GM12875 (cell line): ENCODE measurements at regions not wholly inside any gene's neighbourhood (a gene's known extent, or its start where the extent isn't known, plus 50 kb on each side); places are given as distances from the start of the nearest gene placed in this dataset.
"Not testable (repeated sequence)": the region's sequence is repeated elsewhere in the genome, so short reads cannot be mapped to it uniquely, and the experiment has no call there.

Experiments used
- H3K4me3 ChIP-seq: one replicate; pipeline ENCODE4 v1.5.1; 2011; ENCODE audit warnings: low read depth, low read length, control low read depth
- TF ChIP-seq, protein P1 (sequence below): IDR thresholded peaks from 2 replicates; pipeline ENCODE4 v1.5.1; 2011; ENCODE audit warnings: low read depth, mild to moderate bottlenecking, control low read depth, inconsistent platforms, low read length, moderate library complexity, borderline replicate concordance; ENCODE audit not compliant: insufficient read depth

DNA sequence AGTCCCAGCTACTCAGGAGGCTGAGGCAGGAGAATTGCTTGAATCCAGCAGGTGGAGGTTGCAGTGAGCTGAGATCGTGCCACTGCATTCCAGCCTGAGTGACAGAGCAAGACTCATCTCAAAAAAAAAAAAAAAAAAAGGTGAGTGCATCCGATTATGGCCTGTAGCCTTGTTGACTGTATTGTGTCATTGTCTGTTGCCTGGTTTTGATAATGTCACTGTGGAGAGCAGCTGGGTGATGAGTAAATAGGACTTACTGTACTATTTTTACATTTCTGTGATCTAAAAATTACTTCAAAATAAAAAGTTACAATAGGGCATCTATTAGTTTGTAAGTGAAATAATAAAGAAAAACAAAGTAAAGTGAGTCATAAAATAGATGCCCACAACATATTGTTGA lies 134.1 kb upstream of the SALL4 start:
- TF ChIP-seq, protein P1, sequence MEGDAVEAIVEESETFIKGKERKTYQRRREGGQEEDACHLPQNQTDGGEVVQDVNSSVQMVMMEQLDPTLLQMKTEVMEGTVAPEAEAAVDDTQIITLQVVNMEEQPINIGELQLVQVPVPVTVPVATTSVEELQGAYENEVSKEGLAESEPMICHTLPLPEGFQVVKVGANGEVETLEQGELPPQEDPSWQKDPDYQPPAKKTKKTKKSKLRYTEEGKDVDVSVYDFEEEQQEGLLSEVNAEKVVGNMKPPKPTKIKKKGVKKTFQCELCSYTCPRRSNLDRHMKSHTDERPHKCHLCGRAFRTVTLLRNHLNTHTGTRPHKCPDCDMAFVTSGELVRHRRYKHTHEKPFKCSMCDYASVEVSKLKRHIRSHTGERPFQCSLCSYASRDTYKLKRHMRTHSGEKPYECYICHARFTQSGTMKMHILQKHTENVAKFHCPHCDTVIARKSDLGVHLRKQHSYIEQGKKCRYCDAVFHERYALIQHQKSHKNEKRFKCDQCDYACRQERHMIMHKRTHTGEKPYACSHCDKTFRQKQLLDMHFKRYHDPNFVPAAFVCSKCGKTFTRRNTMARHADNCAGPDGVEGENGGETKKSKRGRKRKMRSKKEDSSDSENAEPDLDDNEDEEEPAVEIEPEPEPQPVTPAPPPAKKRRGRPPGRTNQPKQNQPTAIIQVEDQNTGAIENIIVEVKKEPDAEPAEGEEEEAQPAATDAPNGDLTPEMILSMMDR = no peak
- H3K4me3 ChIP-seq = no peak overlapping the region

DNA sequence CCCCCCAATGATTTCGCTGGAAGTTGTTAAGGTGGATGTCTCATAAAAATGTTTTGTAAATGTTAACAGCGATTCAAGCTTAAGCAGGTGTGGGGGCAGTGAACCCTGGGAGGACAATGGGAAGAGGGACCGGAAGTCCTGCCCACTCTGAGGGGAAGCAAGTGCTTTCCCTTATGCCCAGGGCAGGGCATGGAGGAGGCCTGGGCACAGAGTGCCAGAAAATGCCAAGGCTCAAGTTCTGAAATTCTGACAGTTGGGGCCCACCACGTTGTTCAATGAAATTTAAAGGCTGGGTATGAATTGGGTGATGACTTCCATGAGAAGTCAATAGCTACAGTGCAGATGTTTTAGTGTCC lies 132.7 kb upstream of the SALL4 start:
- TF ChIP-seq, protein P1 = no peak
- H3K4me3 ChIP-seq = no peak overlapping the region

DNA sequence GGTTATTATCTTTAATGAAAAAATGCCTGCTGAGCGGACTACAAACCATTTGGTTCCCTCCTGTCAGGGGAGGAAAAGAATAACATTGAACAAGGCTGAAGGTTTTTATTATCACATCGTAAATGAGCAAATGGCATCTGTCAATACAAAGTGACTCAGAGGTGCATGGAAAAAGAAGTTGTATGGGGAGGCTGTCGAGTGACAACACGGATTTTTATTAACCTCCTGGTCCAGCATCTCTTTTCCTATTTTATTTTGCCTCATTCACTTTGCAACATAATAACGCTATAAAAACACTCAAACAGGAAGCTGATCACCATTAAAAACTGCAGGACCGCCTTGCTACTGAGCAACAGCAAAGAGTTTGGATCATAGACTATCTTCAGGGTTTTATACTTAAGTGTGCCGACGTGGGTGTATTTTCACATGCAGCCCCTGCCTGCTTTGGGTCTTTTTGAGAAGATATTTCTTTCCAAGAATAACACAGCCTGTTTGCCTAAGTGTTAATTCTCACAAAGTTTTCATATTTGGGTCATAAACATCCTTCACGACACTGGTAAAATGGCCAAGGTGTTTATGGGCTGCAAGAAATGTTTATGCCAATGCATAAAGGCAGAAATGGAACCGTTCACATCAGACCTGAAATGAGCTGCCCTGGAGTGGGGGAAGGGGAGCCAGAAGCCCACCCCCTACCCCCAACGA lies 132.1 kb upstream of the SALL4 start:
- TF ChIP-seq, protein P1 = no peak
- no peak overlapping the region for H3K4me3 ChIP-seq

DNA sequence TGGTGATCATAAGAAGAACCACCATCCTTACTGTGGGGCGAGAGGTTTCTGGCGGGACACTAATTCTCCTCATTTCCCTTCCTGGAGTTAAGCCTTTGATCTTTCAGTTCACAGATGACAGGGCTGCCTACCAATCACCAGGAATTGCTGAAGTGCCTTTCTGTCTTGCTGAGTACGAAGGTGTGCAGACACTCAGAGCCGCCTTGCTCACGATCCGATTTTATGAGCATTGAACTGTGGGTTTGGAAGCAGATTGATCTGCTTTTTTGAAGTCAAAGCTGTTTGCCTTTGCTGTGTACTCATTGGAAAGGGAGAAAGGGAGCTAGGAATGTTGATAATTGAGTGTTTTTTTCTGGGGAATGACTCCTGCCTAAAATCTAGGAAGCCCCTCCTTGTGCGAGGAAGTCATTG lies 129.1 kb upstream of the SALL4 start:
- no peak overlapping the region for H3K4me3 ChIP-seq
- TF ChIP-seq, protein P1 = no peak

DNA sequence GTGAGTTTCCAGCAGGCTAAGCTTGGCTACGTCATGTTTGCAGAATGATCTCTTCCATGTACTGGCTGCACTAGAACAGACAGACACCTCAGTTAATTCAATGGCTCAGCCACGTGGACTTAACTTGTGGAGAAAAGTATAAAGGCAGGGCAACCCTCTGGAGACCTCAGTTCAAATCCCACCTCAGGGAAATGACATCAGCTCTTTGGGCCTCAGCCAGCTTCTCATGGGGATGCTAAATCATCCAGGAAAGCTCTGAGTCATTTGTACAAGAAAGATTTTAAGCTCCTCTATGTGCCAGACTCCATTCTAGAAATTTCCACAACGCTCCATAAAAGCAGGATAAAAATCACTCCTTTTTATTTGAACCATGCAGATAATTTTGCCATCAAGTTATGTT lies 128.5 kb upstream of the SALL4 start:
- no peak overlapping the region for H3K4me3 ChIP-seq

DNA sequence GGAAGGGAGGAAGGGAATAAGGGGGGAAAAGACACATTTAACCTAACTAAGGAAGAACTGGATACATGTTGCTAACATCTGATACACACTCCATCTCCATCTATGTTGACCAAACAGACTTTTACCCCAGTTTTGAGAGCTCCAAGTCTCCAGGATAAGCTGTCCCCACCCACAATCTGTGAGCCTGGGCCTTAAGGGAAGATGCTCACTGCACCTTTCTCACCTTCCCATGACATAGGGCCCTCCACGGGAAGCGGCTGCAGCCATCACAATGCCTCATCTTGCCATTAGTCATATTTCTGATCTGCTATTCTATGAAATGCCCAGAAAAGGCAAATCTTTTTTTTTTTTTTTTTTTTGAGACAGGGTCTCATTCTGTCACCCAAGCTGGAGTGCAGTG lies 126.6 kb upstream of the SALL4 start:
- TF ChIP-seq, protein P1 = no peak
- H3K4me3 ChIP-seq = no peak overlapping the region

More for the DNA sequence above, 128.5 kb upstream of the SALL4 start:
- TF ChIP-seq, protein P1 = no peak

DNA sequence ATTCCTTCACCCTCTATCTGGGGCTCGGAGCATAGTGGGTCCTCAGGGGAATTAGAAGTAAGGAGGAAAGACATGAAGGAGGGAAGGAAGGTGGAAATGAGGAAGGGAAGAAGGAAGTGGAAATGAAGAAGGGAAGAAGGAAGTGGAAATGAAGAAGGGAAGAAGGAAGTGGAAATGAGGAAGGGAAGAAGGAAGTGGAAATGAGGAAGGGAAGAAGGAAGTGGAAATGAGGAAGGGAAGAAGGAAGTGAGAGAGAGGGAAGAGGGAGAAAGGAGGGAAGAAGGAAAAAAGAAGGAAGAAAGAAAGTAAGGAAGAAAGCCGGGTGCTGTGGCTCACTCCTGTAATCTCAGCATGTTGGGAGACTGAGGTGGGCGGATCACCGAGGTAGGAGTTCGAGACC lies 125.6 kb upstream of the SALL4 start:
- H3K4me3 ChIP-seq = not testable (repeated sequence)
